ENCODE measurements at regions not wholly inside any gene's neighbourhood (a gene's known extent, or its start where the extent isn't known, plus 50 kb on each side); places are given as distances from the start of the nearest gene placed in this dataset.

GRCh38 chr11:22512457-22512856 lies 113.2 kb downstream of the FANCF start:
- no peaks in the 10 kb centered on the region for H3K9me3 ChIP-seq (ENCODE audit: control insufficient read depth, insufficient read depth, low read depth, low read length)
- H3K4me2 ChIP-seq (ENCODE audit: extremely low read depth, insufficient read depth, low read length) = no peak overlapping the region
- DNase-seq (ENCODE audit: low read depth in 2 of 2) = peak in 1 of 2 donors; percentile 53

GRCh38 chr11:22510741-22511140 lies 114.9 kb downstream of the FANCF start:
- no peaks in the 10 kb centered on the region for H4K20me1 ChIP-seq (ENCODE audit: control insufficient read depth, extremely low read depth, insufficient read depth, low read length)
- H3K27me3 ChIP-seq (ENCODE audit: control insufficient read depth, insufficient read depth, low read length) = no peaks in the 10 kb centered on the region
- H2AFZ ChIP-seq (ENCODE audit: low read length) = no peak overlapping the region
- TF ChIP-seq EZH2 (IDR thresholded peaks at IDR 0.05; ENCODE audit: low read length, missing control alignments) (no peak), CTCF (conservative IDR thresholded peaks at IDR 0.05 in 1 of 2, IDR thresholded peaks at IDR 0.05 in 1 of 2; ENCODE audit: low read depth in 1 of 2, low read length in 2 of 2) (no peak)
- H3K36me3 ChIP-seq (ENCODE audit: control insufficient read depth, insufficient read depth, low read length) = no peaks in the 10 kb centered on the region
- H3K4me1 ChIP-seq (ENCODE audit: control insufficient read depth, extremely low read depth, insufficient read depth, low read length) = no peaks in the 10 kb centered on the region
- no peak overlapping the region for H3K27ac ChIP-seq (ENCODE audit: insufficient read depth, low read length)
- no peaks in the 10 kb centered on the region for H3K9me3 ChIP-seq (ENCODE audit: control insufficient read depth, insufficient read depth, low read depth, low read length)
- no peak overlapping the region for H3K9ac ChIP-seq (ENCODE audit: insufficient read depth, low read length)
- no peak overlapping the region for H3K4me2 ChIP-seq (ENCODE audit: extremely low read depth, insufficient read depth, low read length)
- DNase-seq (ENCODE audit: low read depth in 2 of 2) = peak; percentile 38 to 86
- H3K4me3 ChIP-seq (replicated peaks in 1 of 4; ENCODE audit: control extremely low read depth in 1 of 4, insufficient read depth in 1 of 4, low read depth in 3 of 4, low read length in 4 of 4) = no peak overlapping the region
- H3K79me2 ChIP-seq (ENCODE audit: control insufficient read depth, insufficient read depth, low read length) = no peaks in the 10 kb centered on the region

More at GRCh38 chr11:22512457-22512856, 113.2 kb downstream of the FANCF start:
- no peaks in the 10 kb centered on the region for H3K4me1 ChIP-seq (ENCODE audit: control insufficient read depth, extremely low read depth, insufficient read depth, low read length)
- no peaks in the 10 kb centered on the region for H3K36me3 ChIP-seq (ENCODE audit: control insufficient read depth, insufficient read depth, low read length)
- H3K79me2 ChIP-seq (ENCODE audit: control insufficient read depth, insufficient read depth, low read length) = no peaks in the 10 kb centered on the region
- no peak overlapping the region for H3K9ac ChIP-seq (ENCODE audit: insufficient read depth, low read length)
- no peak overlapping the region for H3K27ac ChIP-seq (ENCODE audit: insufficient read depth, low read length)
- TF ChIP-seq EZH2 (IDR thresholded peaks at IDR 0.05; ENCODE audit: low read length, missing control alignments) (no peak), CTCF (conservative IDR thresholded peaks at IDR 0.05 in 1 of 2, IDR thresholded peaks at IDR 0.05 in 1 of 2; ENCODE audit: low read depth in 1 of 2, low read length in 2 of 2) (no peak)
- H3K4me3 ChIP-seq (replicated peaks in 1 of 4; ENCODE audit: control extremely low read depth in 1 of 4, insufficient read depth in 1 of 4, low read depth in 3 of 4, low read length in 4 of 4) = no peak overlapping the region
- no peak overlapping the region for H2AFZ ChIP-seq (ENCODE audit: low read length)
- no peaks in the 10 kb centered on the region for H4K20me1 ChIP-seq (ENCODE audit: control insufficient read depth, extremely low read depth, insufficient read depth, low read length)
- H3K27me3 ChIP-seq (ENCODE audit: control insufficient read depth, insufficient read depth, low read length) = no peaks in the 10 kb centered on the region

GRCh38 chr11:22510010-22510409 lies 115.6 kb downstream of the FANCF start:
- Histone ChIP-seq H3K9ac (ENCODE audit: insufficient read depth, low read length) (no peak overlapping the region), H3K79me2 (ENCODE audit: control insufficient read depth, insufficient read depth, low read length) (no peaks in the 10 kb centered on the region), H3K4me1 (ENCODE audit: control insufficient read depth, extremely low read depth, insufficient read depth, low read length) (no peaks in the 10 kb centered on the region), H3K27me3 (ENCODE audit: control insufficient read depth, insufficient read depth, low read length) (no peaks in the 10 kb centered on the region), H3K4me2 (ENCODE audit: extremely low read depth, insufficient read depth, low read length) (no peak overlapping the region), H3K4me3 (replicated peaks in 1 of 4; ENCODE audit: control extremely low read depth in 1 of 4, insufficient read depth in 1 of 4, low read depth in 3 of 4, low read length in 4 of 4) (no peak overlapping the region), H3K27ac (ENCODE audit: insufficient read depth, low read length) (no peak overlapping the region), H2AFZ (ENCODE audit: low read length) (no peak overlapping the region), H4K20me1 (ENCODE audit: control insufficient read depth, extremely low read depth, insufficient read depth, low read length) (no peaks in the 10 kb centered on the region), H3K36me3 (ENCODE audit: control insufficient read depth, insufficient read depth, low read length) (no peaks in the 10 kb centered on the region), H3K9me3 (ENCODE audit: control insufficient read depth, insufficient read depth, low read depth, low read length) (no peaks in the 10 kb centered on the region)
- TF ChIP-seq CTCF (conservative IDR thresholded peaks at IDR 0.05 in 1 of 2, IDR thresholded peaks at IDR 0.05 in 1 of 2; ENCODE audit: low read depth in 1 of 2, low read length in 2 of 2) (no peak), EZH2 (IDR thresholded peaks at IDR 0.05; ENCODE audit: low read length, missing control alignments) (no peak)
- DNase-seq (ENCODE audit: low read depth in 2 of 2) = no peak

Data from fibroblast of lung (primary cell).